Muscle layer of duodenum (tissue), 2 donors: ENCODE measurements at regions not wholly inside any gene's neighbourhood (a gene's known extent, or its start where the extent isn't known, plus 50 kb on each side); places are given as distances from the start of the nearest gene placed in this dataset.
"Not testable (repeated sequence)": the region's sequence is repeated elsewhere in the genome, so short reads cannot be mapped to it uniquely, and the experiment has no call there.

Source experiments
- H3K27ac ChIP-seq: one replicate; pipeline ENCODE4 v1.7.0; 2013; ENCODE audit warnings: mild to moderate bottlenecking, low read length
- H3K27me3 ChIP-seq: one replicate; pipeline ENCODE4 v1.7.0; 2013; ENCODE audit warnings: low read depth, mild to moderate bottlenecking, control low read depth, low read length
- H3K36me3 ChIP-seq, 2 donors: one replicate each; pipeline ENCODE4 v1.7.0; 2013; ENCODE audit warnings: low read length in 2 of 2, control low read depth in 1 of 2, mild to moderate bottlenecking in 1 of 2; ENCODE audit not compliant: insufficient read depth in 2 of 2, control insufficient read depth in 1 of 2
- H3K4me1 ChIP-seq, 2 donors: one replicate each; pipeline ENCODE4 v1.7.0; 2013; ENCODE audit warnings: low read length in 2 of 2, mild to moderate bottlenecking in 2 of 2, control low read depth in 1 of 2, moderate library complexity in 1 of 2; ENCODE audit not compliant: insufficient read depth in 2 of 2, control insufficient read depth in 1 of 2
- H3K4me3 ChIP-seq, 2 donors: one replicate each; pipeline ENCODE4 v1.7.0; 2013; ENCODE audit warnings: low read length in 2 of 2, low read depth in 1 of 2, mild to moderate bottlenecking in 1 of 2
- H3K9me3 ChIP-seq, 2 donors: one replicate each; pipeline ENCODE4 v1.7.0; 2013; ENCODE audit warnings: low read length in 2 of 2, control low read depth in 1 of 2, mild to moderate bottlenecking in 1 of 2; ENCODE audit not compliant: control insufficient read depth in 1 of 2
- donor health status: healthy.

GRCh38 chr6:57876659-57877058, 559.2 kb downstream of the PRIM2 start:
- H3K27me3 ChIP-seq, H3K9me3 ChIP-seq, H3K27ac ChIP-seq, H3K4me3 ChIP-seq, H3K4me1 ChIP-seq, H3K36me3 ChIP-seq: not testable (repeated sequence)

GRCh38 chr6:57877729-57878128, 560.3 kb downstream of the PRIM2 start:
- not testable (repeated sequence) for H3K36me3 ChIP-seq, H3K9me3 ChIP-seq, H3K4me3 ChIP-seq, H3K4me1 ChIP-seq, H3K27me3 ChIP-seq, H3K27ac ChIP-seq

DNA sequence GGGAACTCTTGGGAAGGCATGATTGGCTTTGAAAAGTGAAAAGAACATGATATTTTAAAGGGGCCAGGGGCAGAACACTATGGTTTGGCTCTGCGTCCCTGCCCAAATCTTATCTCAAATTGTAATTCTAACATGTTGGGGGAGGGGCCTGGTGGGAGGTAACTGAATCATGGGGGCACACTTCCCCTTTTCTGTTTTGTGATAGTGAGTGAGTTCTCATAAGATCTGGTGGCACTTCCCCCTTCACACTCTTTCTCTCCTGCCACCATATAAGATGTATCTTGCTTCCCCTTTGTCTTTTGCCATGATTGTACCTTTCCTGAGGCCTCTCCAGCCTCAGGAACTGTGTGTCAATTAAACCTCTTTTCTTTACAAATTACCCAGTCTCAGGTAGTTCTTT, 561.4 kb downstream of the PRIM2 start:
- not testable (repeated sequence) for H3K9me3 ChIP-seq, H3K27me3 ChIP-seq, H3K4me1 ChIP-seq, H3K4me3 ChIP-seq, H3K36me3 ChIP-seq, H3K27ac ChIP-seq

GRCh38 chr6:57898850-57899249, 581.4 kb downstream of the PRIM2 start:
- not testable (repeated sequence) for H3K27me3 ChIP-seq, H3K36me3 ChIP-seq, H3K27ac ChIP-seq, H3K4me3 ChIP-seq, H3K9me3 ChIP-seq, H3K4me1 ChIP-seq

- not testable (repeated sequence) for H3K27me3 ChIP-seq, H3K36me3 ChIP-seq, H3K9me3 ChIP-seq, H3K4me1 ChIP-seq, H3K4me3 ChIP-seq, H3K27ac ChIP-seq
Observed at GRCh38 chr6:57900687-57901399, 583.4 kb downstream of the PRIM2 start.

DNA sequence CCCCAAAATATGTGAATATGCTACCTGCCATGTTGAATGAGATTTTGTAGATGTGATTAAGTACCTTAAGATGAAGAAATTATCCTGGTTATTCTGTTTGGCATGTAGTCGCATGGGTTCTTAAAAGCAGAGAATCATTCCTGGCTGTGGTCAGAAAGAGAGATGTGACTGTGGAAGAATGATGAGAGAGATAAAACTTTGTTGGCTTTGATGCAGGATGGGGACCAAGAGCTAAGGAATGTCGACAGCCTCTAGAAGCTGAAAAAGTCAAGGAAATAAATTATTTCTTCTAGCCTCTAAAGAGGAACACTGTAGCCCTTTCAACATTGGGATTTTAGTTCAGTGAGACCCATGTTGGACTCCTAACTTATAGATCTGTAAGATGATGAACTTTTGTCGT, 584.0 kb downstream of the PRIM2 start:
- H3K4me3 ChIP-seq, H3K4me1 ChIP-seq, H3K36me3 ChIP-seq, H3K27me3 ChIP-seq, H3K27ac ChIP-seq, H3K9me3 ChIP-seq: not testable (repeated sequence)

DNA sequence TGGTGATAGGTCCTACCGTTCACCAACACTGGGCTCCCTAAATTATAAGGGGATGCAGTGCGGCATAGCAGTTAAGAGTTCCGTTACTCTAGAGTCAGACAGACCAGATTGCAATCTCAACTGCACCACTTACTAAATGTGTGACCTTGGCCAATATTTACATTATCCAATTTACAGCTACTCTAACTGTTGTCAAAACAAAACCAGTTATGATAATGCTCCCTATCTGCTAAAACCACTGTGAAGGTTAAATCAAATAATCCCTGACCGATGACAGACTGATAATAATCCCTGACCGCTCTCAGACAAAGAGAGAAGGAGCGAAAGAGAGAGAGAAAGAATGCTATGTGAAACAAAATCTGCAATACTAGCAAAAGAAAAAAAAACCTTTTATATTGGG, 586.9 kb downstream of the PRIM2 start:
- H3K4me3 ChIP-seq, H3K4me1 ChIP-seq, H3K27me3 ChIP-seq, H3K27ac ChIP-seq, H3K9me3 ChIP-seq, H3K36me3 ChIP-seq: not testable (repeated sequence)

DNA sequence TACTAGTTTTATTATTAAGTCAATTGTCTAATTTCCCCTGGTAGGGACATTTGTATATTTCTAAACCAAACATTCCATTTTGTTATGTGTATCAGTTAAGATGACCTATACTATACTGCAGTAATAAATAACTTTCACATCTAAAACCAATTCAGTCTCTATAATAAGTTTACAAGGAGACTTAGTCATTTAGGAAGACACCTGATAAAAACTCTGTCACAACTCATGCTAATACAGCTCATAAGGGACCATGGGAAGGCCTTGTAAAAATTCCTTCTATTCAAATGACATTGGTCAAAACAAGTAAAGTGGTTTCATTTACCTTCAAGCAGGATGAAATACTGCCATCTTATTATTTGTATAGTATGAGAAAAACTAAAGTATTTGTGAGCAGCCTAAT, 597.9 kb downstream of the PRIM2 start:
- not testable (repeated sequence) for H3K36me3 ChIP-seq, H3K4me3 ChIP-seq, H3K4me1 ChIP-seq, H3K27ac ChIP-seq, H3K9me3 ChIP-seq, H3K27me3 ChIP-seq

GRCh38 chr6:57942966-57943365, 625.5 kb downstream of the PRIM2 start:
- H3K36me3 ChIP-seq, H3K27ac ChIP-seq, H3K4me1 ChIP-seq, H3K9me3 ChIP-seq, H3K4me3 ChIP-seq, H3K27me3 ChIP-seq: not testable (repeated sequence)

GRCh38 chr6:57946084-57946768, 628.8 kb downstream of the PRIM2 start:
- H3K4me1 ChIP-seq, H3K27me3 ChIP-seq, H3K9me3 ChIP-seq, H3K4me3 ChIP-seq, H3K27ac ChIP-seq: not testable (repeated sequence)
- peaks cover 0 to 14% of the 10 kb centered on the region in 2 donors for H3K36me3 ChIP-seq

DNA sequence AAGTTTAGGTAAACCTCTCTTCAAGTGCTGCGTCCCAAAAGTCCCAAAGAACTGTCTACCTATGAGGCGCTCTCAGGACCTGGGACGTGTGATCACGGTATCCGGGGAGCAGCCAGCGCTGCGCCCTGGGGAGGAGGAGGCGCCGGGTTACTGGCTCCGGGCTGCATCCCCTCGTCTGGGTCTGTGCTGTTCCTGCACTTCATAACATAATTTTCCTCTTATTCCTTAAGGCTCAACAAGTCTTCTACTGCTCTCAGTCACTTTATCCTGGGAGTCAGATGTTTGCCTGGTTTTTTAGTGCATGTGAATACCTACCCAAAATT, 629.3 kb downstream of the PRIM2 start:
- peaks cover 0 to 14% of the 10 kb centered on the region in 2 donors for H3K36me3 ChIP-seq
- not testable (repeated sequence) for H3K9me3 ChIP-seq, H3K27ac ChIP-seq, H3K4me3 ChIP-seq, H3K4me1 ChIP-seq, H3K27me3 ChIP-seq

- H3K27ac ChIP-seq, H3K4me3 ChIP-seq, H3K9me3 ChIP-seq, H3K27me3 ChIP-seq, H3K4me1 ChIP-seq: not testable (repeated sequence)
- H3K36me3 ChIP-seq, result peaks cover 0 to 14% of the 10 kb centered on the region in 2 donors
Observed at GRCh38 chr6:57948481-57948880, 631.1 kb downstream of the PRIM2 start.
